HepG2 (cell line): ENCODE measurements at regions not wholly inside any gene's neighbourhood (a gene's known extent, or its start where the extent isn't known, plus 50 kb on each side); places are given as distances from the start of the nearest gene placed in this dataset.

Source experiments
- AHR ChIP-seq: IDR thresholded peaks from 2 replicates; pipeline ENCODE4 v1.6.1; 2018; ENCODE audit warnings: missing genetic modification reagents, missing compliant biosample characterization
- DNMT3B ChIP-seq: conservative IDR thresholded peaks from 2 replicates; pipeline ENCODE4 v1.6.1; 2016; ENCODE audit warnings: missing biosample characterization, control low read depth
- FOSL2 ChIP-seq: sonication (generic); formaldehyde crosslinking; IDR thresholded peaks from 2 replicates; pipeline ENCODE4 v1.4.0; 2020; ENCODE audit warnings: missing genetic modification reagents
- FOXO1 ChIP-seq: sonication (generic); formaldehyde crosslinking; IDR thresholded peaks from 2 replicates; pipeline ENCODE4 v1.4.0; 2020; ENCODE audit warnings: missing genetic modification reagents
- GATAD2A ChIP-seq: IDR thresholded peaks from 2 replicates; pipeline ENCODE4 v1.6.1; 2016
- GFI1 ChIP-seq: sonication (generic); formaldehyde crosslinking; IDR thresholded peaks from 2 replicates; pipeline ENCODE4 v1.5.0; 2020; ENCODE audit warnings: missing genetic modification reagents, mild to moderate bottlenecking, borderline replicate concordance
- HMG20B ChIP-seq: conservative IDR thresholded peaks from 2 replicates; pipeline ENCODE4 v1.6.1; 2016; ENCODE audit warnings: missing genetic modification reagents, missing compliant biosample characterization
- IKZF1 ChIP-seq: fragments of 450-650 bp; IDR thresholded peaks from 2 replicates; pipeline ENCODE4 v1.7.1; 2016
- MAFK ChIP-seq, 2 experiments: IDR thresholded peaks in 1 of 2; conservative IDR thresholded peaks in 1 of 2; 2 replicates each; pipeline ENCODE4 v1.6.1; 2011; ENCODE audit warnings: improper control_type of control experiment in 2 of 2, low read length in 2 of 2
- MIER2 ChIP-seq: IDR thresholded peaks from 2 replicates; pipeline ENCODE4 v1.6.1; 2016; ENCODE audit warnings: missing biosample characterization, missing genetic modification reagents
- NR2F2 ChIP-seq: IDR thresholded peaks from 2 replicates; pipeline ENCODE4 v1.6.1; 2012; ENCODE audit warnings: low read depth, inconsistent platforms, borderline replicate concordance
- SOX13 ChIP-seq, 3 experiments: fragments of 450-650 bp in 1 of 3; sonication (generic) in 1 of 3; formaldehyde crosslinking in 1 of 3; IDR thresholded peaks in 2 of 3; conservative IDR thresholded peaks in 1 of 3; 2 replicates each; pipeline versions ENCODE4 v1.5.0 to v1.6.1; 2016 to 2020; ENCODE audit warnings: antibody characterized with exemption in 1 of 3, mild to moderate bottlenecking in 1 of 3, missing compliant biosample characterization in 1 of 3, missing genetic modification reagents in 1 of 3, moderate library complexity in 1 of 3
- SOX6 ChIP-seq, 2 experiments: fragments of 450-650 bp in 1 of 2; sonication (generic) in 1 of 2; formaldehyde crosslinking in 1 of 2; IDR thresholded peaks; 2 replicates each; pipeline versions ENCODE4 v1.4.0 to v1.6.1; 2017 to 2020; ENCODE audit warnings: antibody characterized with exemption in 1 of 2, mild to moderate bottlenecking in 1 of 2, missing genetic modification reagents in 1 of 2
- ZNF121 ChIP-seq: sonication (generic); formaldehyde crosslinking; IDR thresholded peaks from 2 replicates; pipeline ENCODE4 v1.5.0; 2020; ENCODE audit warnings: mild to moderate bottlenecking, missing genetic modification reagents
- ZNF274 ChIP-seq: sonication (generic); formaldehyde crosslinking; IDR thresholded peaks from 2 replicates; pipeline ENCODE4 v1.5.1; 2020; ENCODE audit warnings: mild to moderate bottlenecking, missing genetic modification reagents
- ZNF577 ChIP-seq: sonication (generic); formaldehyde crosslinking; IDR thresholded peaks from 2 replicates; pipeline ENCODE4 v1.4.0; 2020; ENCODE audit warnings: mild to moderate bottlenecking, low read depth, missing genetic modification reagents, borderline replicate concordance
- ZNF788 ChIP-seq: sonication (generic); formaldehyde crosslinking; IDR thresholded peaks from 2 replicates; pipeline ENCODE4 v1.5.0; 2020; ENCODE audit warnings: mild to moderate bottlenecking, missing genetic modification reagents, borderline replicate concordance
- TF ChIP-seq, protein P1 (sequence below): sonication (generic); formaldehyde crosslinking; IDR thresholded peaks from 2 replicates; pipeline ENCODE4 v1.4.0; 2020; ENCODE audit warnings: missing genetic modification reagents
- TF ChIP-seq, protein P2 (sequence below): sonication (generic); formaldehyde crosslinking; IDR thresholded peaks from 2 replicates; pipeline ENCODE4 v1.5.0; 2020; ENCODE audit warnings: missing genetic modification reagents
- TF ChIP-seq, protein P3 (sequence below): sonication (generic); formaldehyde crosslinking; IDR thresholded peaks from 2 replicates; pipeline ENCODE4 v1.4.0; 2020; ENCODE audit warnings: missing genetic modification reagents
- TF ChIP-seq, protein P4 (sequence below): sonication (generic); formaldehyde crosslinking; IDR thresholded peaks from 2 replicates; pipeline ENCODE4 v1.8.1; 2023; ENCODE audit warnings: missing genetic modification reagents, mild to moderate bottlenecking, borderline replicate concordance
- TF ChIP-seq, protein P5 (sequence below): sonication (generic); formaldehyde crosslinking; IDR thresholded peaks from 2 replicates; pipeline ENCODE4 v1.5.0; 2020; ENCODE audit warnings: mild to moderate bottlenecking, missing genetic modification reagents

DNA sequence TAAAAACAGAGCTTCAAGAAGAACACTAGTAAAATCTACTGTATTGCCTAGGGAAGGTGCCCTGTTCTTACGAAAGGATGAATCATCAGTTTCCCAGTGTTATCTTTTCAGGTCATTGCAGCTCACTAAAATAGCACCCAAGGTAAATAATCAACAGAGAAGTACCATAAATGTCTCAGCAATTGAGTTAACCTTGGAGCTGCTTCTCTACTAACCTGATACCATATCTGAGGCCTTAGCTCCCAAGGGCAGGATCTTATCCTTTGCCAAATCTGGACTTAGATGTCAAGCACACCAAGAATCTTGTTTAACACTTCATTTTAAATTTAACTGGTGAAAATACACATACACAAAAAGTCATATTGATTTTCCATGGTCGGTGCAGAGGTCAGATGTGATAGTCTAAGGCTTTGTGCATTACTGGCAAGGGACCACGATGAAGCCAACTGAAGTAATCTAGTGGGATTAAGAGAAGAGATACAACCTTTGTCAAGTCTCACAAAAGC, 81.5 kb downstream of the EDN1 start (continued):
- TF ChIP-seq, protein P1, sequence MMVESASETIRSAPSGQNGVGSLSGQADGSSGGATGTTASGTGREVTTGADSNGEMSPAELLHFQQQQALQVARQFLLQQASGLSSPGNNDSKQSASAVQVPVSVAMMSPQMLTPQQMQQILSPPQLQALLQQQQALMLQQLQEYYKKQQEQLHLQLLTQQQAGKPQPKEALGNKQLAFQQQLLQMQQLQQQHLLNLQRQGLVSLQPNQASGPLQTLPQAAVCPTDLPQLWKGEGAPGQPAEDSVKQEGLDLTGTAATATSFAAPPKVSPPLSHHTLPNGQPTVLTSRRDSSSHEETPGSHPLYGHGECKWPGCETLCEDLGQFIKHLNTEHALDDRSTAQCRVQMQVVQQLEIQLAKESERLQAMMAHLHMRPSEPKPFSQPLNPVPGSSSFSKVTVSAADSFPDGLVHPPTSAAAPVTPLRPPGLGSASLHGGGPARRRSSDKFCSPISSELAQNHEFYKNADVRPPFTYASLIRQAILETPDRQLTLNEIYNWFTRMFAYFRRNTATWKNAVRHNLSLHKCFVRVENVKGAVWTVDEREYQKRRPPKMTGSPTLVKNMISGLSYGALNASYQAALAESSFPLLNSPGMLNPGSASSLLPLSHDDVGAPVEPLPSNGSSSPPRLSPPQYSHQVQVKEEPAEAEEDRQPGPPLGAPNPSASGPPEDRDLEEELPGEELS (CRISPR knock-in tag) = peak; percentile 83
- TF ChIP-seq MIER2 (no peak), GFI1 (CRISPR knock-in tag) (0 out of 2 replicates have a peak, but pooled peaks have one; percentile 39), MAFK (conservative IDR thresholded peaks at IDR 0.05 in 1 of 2, IDR thresholded peaks at IDR 0.05 in 1 of 2; ENCODE audit: low read length in 2 of 2) (peak; percentile 74 to 87), DNMT3B (CRISPR knock-in tag) (peak; percentile 61; the same call in 1 of the 2 replicates), ZNF274 (CRISPR knock-in tag) (no peak), ZNF788 (CRISPR knock-in tag) (no peak), GATAD2A (CRISPR knock-in tag) (peak; percentile 92), SOX6 (IDR thresholded peaks at IDR 0.05) (no peak), SOX6 (CRISPR knock-in tag; IDR thresholded peaks at IDR 0.05) (peak; percentile 85), AHR (CRISPR knock-in tag) (no peak), ZNF121 (CRISPR knock-in tag) (0 out of 2 replicates have a peak, but pooled peaks have one; percentile 12), ZNF577 (no peak), FOXO1 (peak; percentile 33; the same call in 1 of the 2 replicates), NR2F2 (peak; percentile 74), IKZF1 (no peak), SOX13 (IDR thresholded peaks at IDR 0.05) (no peak), SOX13 (CRISPR knock-in tag; conservative IDR thresholded peaks at IDR 0.05 in 1 of 2, IDR thresholded peaks at IDR 0.05 in 1 of 2) (peak in 1 of 2 experiments; percentile 73; a peak in 1 of 4 replicates), FOSL2 (CRISPR knock-in tag) (peak; percentile 94), HMG20B (0 out of 2 replicates have a peak, but pooled peaks have one; percentile 22)
- TF ChIP-seq, protein P2, sequence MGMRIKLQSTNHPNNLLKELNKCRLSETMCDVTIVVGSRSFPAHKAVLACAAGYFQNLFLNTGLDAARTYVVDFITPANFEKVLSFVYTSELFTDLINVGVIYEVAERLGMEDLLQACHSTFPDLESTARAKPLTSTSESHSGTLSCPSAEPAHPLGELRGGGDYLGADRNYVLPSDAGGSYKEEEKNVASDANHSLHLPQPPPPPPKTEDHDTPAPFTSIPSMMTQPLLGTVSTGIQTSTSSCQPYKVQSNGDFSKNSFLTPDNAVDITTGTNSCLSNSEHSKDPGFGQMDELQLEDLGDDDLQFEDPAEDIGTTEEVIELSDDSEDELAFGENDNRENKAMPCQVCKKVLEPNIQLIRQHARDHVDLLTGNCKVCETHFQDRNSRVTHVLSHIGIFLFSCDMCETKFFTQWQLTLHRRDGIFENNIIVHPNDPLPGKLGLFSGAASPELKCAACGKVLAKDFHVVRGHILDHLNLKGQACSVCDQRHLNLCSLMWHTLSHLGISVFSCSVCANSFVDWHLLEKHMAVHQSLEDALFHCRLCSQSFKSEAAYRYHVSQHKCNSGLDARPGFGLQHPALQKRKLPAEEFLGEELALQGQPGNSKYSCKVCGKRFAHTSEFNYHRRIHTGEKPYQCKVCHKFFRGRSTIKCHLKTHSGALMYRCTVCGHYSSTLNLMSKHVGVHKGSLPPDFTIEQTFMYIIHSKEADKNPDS (CRISPR knock-in tag) = no peak
- TF ChIP-seq, protein P3, sequence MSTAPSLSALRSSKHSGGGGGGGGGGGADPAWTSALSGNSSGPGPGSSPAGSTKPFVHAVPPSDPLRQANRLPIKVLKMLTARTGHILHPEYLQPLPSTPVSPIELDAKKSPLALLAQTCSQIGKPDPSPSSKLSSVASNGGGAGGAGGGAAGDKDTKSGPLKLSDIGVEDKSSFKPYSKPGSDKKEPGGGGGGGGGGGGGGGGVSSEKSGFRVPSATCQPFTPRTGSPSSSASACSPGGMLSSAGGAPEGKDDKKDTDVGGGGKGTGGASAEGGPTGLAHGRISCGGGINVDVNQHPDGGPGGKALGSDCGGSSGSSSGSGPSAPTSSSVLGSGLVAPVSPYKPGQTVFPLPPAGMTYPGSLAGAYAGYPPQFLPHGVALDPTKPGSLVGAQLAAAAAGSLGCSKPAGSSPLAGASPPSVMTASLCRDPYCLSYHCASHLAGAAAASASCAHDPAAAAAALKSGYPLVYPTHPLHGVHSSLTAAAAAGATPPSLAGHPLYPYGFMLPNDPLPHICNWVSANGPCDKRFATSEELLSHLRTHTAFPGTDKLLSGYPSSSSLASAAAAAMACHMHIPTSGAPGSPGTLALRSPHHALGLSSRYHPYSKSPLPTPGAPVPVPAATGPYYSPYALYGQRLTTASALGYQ (CRISPR knock-in tag) = no peak; the same call in 1 of the 2 replicates
- TF ChIP-seq, protein P4, sequence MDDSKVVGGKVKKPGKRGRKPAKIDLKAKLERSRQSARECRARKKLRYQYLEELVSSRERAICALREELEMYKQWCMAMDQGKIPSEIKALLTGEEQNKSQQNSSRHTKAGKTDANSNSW (CRISPR knock-in tag) = no peak
- TF ChIP-seq, protein P5, sequence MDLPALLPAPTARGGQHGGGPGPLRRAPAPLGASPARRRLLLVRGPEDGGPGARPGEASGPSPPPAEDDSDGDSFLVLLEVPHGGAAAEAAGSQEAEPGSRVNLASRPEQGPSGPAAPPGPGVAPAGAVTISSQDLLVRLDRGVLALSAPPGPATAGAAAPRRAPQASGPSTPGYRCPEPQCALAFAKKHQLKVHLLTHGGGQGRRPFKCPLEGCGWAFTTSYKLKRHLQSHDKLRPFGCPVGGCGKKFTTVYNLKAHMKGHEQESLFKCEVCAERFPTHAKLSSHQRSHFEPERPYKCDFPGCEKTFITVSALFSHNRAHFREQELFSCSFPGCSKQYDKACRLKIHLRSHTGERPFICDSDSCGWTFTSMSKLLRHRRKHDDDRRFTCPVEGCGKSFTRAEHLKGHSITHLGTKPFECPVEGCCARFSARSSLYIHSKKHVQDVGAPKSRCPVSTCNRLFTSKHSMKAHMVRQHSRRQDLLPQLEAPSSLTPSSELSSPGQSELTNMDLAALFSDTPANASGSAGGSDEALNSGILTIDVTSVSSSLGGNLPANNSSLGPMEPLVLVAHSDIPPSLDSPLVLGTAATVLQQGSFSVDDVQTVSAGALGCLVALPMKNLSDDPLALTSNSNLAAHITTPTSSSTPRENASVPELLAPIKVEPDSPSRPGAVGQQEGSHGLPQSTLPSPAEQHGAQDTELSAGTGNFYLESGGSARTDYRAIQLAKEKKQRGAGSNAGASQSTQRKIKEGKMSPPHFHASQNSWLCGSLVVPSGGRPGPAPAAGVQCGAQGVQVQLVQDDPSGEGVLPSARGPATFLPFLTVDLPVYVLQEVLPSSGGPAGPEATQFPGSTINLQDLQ (CRISPR knock-in tag) = no peak
